MCF 10A (cell line): ENCODE measurements at regions not wholly inside any gene's neighbourhood (a gene's known extent, or its start where the extent isn't known, plus 50 kb on each side); places are given as distances from the start of the nearest gene placed in this dataset.

Source experiments
- BruUV-seq: library from RNA; stranded (reverse); fragments of 400-500 nt; replicated peaks from 2 replicates; lab custom pipeline; 2021; lab: Mats Ljungman, UMichigan
- CTCF ChIA-PET: fragments of 300-600 bp; sonication (Branson Sonifier 250); formaldehyde crosslinking; extraction: SDS; loops from one replicate; lab custom pipeline; 2021; ENCODE audit warnings: antibody characterized with exemption, inconsistent platforms; lab: Yijun Ruan, JAX
- POLR2A ChIA-PET: fragments of 300-600, 350-650 bp; sonication (Branson Sonifier 250); formaldehyde crosslinking; extraction: SDS; loops from one replicate; lab custom pipeline; 2020; ENCODE audit warnings: antibody characterized with exemption, inconsistent platforms; lab: Yijun Ruan, JAX
- DNase-seq: peaks from one replicate; pipeline ENCODE4 v3.0.0-alpha.2; 2018; ENCODE audit not compliant: unreplicated experiment
- H3K27ac Mint-ChIP-seq: one replicate; pipeline ENCODE4 v1.8.0; 2022; ENCODE audit warnings: mild to moderate bottlenecking, low read depth, mixed read lengths; ENCODE audit not compliant: unreplicated experiment
- H3K27me3 Mint-ChIP-seq: one replicate; pipeline ENCODE4 v1.8.0; 2022; ENCODE audit warnings: mixed read lengths; ENCODE audit not compliant: insufficient read depth, unreplicated experiment
- H3K36me3 Mint-ChIP-seq: one replicate; pipeline ENCODE4 v1.8.0; 2022; ENCODE audit warnings: mild to moderate bottlenecking, moderate library complexity, mixed read lengths; ENCODE audit not compliant: insufficient read depth, unreplicated experiment
- H3K4me1 Mint-ChIP-seq: one replicate; pipeline ENCODE4 v1.8.0; 2022; ENCODE audit warnings: mixed read lengths; ENCODE audit not compliant: insufficient read depth, unreplicated experiment
- H3K4me3 Mint-ChIP-seq: one replicate; pipeline ENCODE4 v1.8.0; 2022; ENCODE audit warnings: mild to moderate bottlenecking, moderate library complexity, mixed read lengths; ENCODE audit not compliant: unreplicated experiment
- H3K9me3 Mint-ChIP-seq: one replicate; pipeline ENCODE4 v1.8.0; 2022; ENCODE audit warnings: mixed read lengths; ENCODE audit not compliant: unreplicated experiment
- CTCF ChIP-seq: fragments of 200-600 bp; IDR thresholded peaks from one replicate; pipeline ENCODE4 v1.8.0; 2022; ENCODE audit warnings: antibody characterized with exemption, mild to moderate bottlenecking; ENCODE audit not compliant: unreplicated experiment
- intact Hi-C: fragments of 100-400 bp; cut with micrococcal nuclease; formaldehyde crosslinking; loops from 2 replicates; pipeline ENCODE4 v1.14.1; 2022

DNA sequence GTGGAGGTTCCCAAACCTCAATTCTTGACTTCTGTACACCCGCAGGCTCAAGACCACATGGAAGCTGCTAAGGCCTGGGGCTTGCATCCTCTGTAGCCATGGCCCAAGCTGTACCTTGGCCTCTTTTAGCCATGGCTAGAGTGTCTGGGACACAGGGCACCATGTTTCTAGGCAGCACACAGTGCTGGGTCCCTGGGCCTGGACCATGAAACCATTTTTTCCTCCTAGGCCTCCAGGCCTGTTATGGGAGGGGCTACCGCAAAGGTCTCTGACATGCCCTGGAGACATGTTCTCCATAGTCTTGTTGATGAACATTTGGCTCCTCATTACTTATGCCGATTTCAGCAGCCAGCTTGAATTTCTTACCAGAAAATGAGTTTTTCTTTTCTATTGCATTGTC lies 701.4 kb downstream of the FGF9 start:
- Mint-ChIP-seq H3K27me3 (no peaks in the 10 kb centered on the region), H3K36me3 (no peaks in the 10 kb centered on the region), H3K9me3 (peaks cover 10% of the 10 kb centered on the region), H3K4me1 (no peaks in the 10 kb centered on the region), H3K4me3 (no peak overlapping the region), H3K27ac (no peak overlapping the region)
- intact Hi-C loops, result no loop called here
- BruUV-seq, result no TSS peak
- TF ChIP-seq CTCF, result no peak
- DNase-seq, result peak; percentile 0
- ChIA-PET POLR2A (no interaction called here), CTCF (no interaction called here)

DNA sequence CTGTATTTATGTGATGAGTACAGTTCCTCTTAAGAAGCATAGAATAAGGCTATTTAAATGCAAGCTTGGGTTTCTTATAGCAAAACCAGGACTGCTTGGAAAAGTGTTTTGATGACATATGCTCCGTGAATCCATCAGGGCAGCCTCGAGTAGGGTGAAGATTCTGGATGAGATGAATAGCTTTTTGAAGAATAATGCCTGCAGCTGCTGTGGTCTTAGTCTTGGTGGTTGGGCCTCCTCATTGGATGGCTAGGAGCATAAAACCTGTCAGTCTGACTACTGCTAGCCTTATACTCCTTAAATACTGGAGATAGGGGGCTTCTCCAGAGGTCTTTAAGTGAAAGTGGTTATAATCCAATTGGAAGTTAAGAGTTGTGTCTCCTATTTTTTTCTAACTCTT lies 704.3 kb downstream of the FGF9 start:
- intact Hi-C loops, result no loop called here
- no peaks in the 10 kb centered on the region for H3K27me3 Mint-ChIP-seq
- ChIA-PET CTCF (interaction anchor here (0.7 kb wide), 1 partner anchor 59 kb away, joined by 3 read pairs; no protein-coding TSS in a partner anchor), POLR2A (no interaction called here)
- no peak for DNase-seq
- no TSS peak for BruUV-seq
- H3K27ac Mint-ChIP-seq, result no peak overlapping the region
- no peaks in the 10 kb centered on the region for H3K36me3 Mint-ChIP-seq
- no peak for TF ChIP-seq CTCF
- no peak overlapping the region for H3K4me3 Mint-ChIP-seq
- no peaks in the 10 kb centered on the region for H3K4me1 Mint-ChIP-seq
- H3K9me3 Mint-ChIP-seq, result peaks cover 20% of the 10 kb centered on the region

GRCh38 chr13:22387899-22388298 lies 717.0 kb downstream of the FGF9 start:
- no peak for DNase-seq
- POLR2A ChIA-PET, result interaction anchor here (0.6 to 1.0 kb wide), 2 partner anchors 75 to 280 kb away, joined by 3 read pairs; no protein-coding TSS in a partner anchor
- intact Hi-C loops, result no loop called here
- BruUV-seq, result no TSS peak
- TF ChIP-seq CTCF, result no peak
- CTCF ChIA-PET, result interaction anchor here (0.6 kb wide), 1 partner anchor 1075 kb away, joined by 4 read pairs; no protein-coding TSS in a partner anchor
- peaks cover 5% of the 10 kb centered on the region for H3K36me3 Mint-ChIP-seq
- H3K4me1 Mint-ChIP-seq, result no peaks in the 10 kb centered on the region
- H3K9me3 Mint-ChIP-seq, result no peaks in the 10 kb centered on the region
- no peak overlapping the region for H3K4me3 Mint-ChIP-seq
- H3K27ac Mint-ChIP-seq, result no peak overlapping the region
- no peaks in the 10 kb centered on the region for H3K27me3 Mint-ChIP-seq

DNA sequence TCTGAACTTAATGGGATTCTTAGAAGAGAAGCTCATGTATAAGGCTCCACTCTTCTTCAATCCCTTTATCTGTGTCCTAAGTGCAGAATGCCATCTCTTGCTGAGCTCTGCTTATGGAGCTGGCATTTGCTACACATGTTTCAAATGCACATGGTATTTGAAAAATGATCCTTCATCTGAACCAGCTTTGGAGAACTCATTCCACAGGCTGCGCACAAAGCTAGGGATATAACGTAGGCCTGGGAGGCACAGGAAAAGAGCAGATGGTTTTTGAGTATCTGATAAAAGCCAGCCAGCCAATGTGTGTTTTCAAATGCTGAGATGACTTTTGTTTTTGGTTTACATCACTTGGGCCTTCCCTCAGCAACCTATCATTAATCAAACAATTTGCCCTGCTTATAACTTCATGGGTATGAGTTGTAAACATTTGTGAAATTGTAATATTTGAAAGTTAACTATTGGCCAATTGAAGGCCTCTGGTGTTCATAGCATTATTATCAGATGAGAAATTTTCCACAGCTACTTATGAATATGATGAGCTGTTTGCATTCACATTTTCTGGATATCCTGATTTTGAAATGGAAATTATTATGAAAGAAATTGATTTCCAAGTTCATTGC lies 729.0 kb downstream of the FGF9 start:
- Mint-ChIP-seq H3K27me3 (no peaks in the 10 kb centered on the region), H3K9me3 (peaks cover 8% of the 10 kb centered on the region), H3K4me3 (no peak overlapping the region), H3K4me1 (no peaks in the 10 kb centered on the region), H3K36me3 (no peaks in the 10 kb centered on the region), H3K27ac (no peak overlapping the region)
- no peak for DNase-seq
- intact Hi-C loops, result no loop called here
- no peak for TF ChIP-seq CTCF
- CTCF ChIA-PET, result interaction anchor here (0.6 to 0.9 kb wide), 3 partner anchors 31 to 778 kb away, joined by 3 to 4 read pairs (median 3); no protein-coding TSS in a partner anchor
- no TSS peak for BruUV-seq
- POLR2A ChIA-PET, result no interaction called here
